ENCODE measurements at regions not wholly inside any gene's neighbourhood (a gene's known extent, or its start where the extent isn't known, plus 50 kb on each side); places are given as distances from the start of the nearest gene placed in this dataset.
A peak's percentile ranks its signal among the peaks of the same experiment; 100 is the strongest.

DNA sequence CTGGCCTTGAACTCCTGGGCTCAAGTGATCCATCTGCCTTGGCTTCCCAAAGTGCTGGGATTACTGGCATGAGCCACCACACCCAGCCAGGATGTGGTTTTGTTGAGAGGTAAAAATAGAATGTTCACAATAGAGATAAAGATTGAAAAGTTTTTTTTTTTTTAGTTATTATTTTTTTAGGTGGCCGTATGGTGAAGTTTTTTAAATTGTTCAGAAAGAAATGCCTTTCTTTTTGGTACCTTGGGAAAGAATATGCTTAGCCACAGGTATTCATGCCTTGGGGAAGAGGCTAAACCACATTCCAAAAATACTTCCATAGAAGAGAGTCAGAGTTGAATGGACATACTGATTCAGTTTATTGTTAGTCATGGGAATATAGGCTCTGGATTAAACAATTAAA is 143.4 kb downstream of the C11orf91 start:
- DNase-seq (ENCODE audit: low read depth in 2 of 2), result no peak

DNA sequence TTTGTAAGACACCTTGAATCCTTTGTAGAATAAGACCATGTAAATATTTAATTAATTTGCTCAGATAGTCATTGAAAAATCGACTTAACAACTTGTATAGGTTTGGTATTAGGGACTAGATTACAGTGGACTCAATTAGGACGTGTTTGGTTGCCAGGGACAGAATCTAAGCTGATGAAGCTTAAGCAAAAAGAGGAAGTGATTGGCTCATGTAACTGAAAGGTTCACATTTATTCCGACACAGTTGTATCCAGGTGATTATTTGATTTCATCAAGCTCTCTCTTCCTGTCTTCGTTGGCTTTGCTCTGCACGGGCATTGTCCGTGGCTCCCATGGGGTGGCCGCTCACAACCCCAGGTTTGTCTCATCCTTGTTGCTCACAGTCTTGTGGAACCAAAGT is 146.4 kb downstream of the C11orf91 start:
- no peak for DNase-seq (ENCODE audit: low read depth in 2 of 2)

DNA sequence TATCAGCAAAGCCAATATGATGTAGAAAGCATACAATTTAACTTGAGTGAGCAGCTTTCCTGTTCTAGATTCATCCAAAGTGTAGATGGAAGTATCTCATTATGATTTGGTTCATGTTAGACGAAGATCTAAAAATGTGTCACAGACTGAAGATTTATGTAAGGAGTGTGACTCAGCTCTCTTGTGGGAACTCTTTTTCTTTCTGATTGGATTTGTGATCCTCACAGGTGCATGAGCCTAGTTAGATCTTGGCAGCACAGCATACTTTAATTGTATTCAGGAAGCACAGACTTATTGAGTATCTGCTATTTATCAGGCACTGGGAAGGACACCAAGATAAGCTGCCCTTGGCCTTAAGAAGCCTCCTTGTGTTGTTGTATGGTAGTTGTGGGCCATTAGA is 147.1 kb downstream of the C11orf91 start:
- no peak for DNase-seq (ENCODE audit: low read depth in 2 of 2)

DNA sequence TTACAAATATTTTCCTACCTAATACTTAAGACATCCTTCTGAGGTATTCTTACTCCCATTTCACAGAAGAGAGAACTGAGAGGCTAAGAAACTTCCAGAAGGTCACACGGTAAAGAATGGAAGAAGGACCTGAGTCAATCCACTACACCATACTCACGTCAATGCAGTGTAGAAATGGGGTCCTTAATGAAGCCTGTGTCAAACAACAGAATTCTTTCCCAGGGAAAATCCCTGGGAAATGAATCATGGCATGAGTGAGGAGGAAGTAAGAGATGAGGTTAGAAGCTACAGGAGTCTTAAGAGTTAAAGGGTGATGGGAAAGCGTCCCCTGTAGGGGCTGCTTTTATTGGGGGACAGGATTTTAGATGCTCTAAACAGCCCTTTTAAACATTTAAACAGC is 147.9 kb downstream of the C11orf91 start:
- no peak for DNase-seq (ENCODE audit: low read depth in 2 of 2)

DNA sequence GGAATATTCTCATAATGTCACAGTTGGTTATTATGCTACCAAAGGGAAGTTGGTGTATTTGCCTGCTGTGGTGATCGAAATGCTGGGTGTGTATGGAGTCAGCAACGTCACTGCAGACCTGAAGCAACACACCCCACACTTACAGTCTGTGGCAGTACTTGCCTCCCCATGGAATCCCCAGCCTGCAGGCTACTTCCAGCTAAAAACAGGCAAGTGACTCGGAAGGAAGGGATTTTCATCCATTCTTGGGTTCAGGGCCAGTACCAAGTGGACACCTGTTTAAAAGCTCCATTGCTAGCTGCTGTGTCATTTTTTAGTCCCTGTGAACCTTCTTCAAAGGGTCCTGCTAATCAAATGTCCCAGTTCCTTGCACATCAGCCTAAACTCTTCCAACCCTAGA is 149.6 kb downstream of the C11orf91 start:
- no peak for DNase-seq (ENCODE audit: low read depth in 2 of 2)

DNA sequence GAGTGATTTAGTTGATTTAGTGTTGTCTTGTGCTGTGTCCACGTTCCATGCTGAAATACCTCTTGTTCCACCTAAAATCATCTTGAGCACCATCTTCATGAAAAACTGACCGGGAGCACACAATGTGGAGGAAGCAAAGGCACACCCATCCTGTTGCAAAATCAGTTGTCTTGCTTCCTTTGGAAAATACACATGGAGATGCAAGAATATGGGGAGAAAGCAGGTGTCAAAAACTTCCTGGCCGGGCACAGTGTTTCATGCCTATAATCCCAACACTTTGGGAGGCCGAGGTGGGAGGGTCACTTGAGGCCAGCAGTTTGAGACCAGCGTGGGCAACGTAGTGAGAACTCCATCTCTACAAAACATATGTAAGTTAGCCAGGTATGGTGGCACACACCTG is 151.1 kb downstream of the C11orf91 start:
- DNase-seq (ENCODE audit: low read depth in 2 of 2), result no peak

DNA sequence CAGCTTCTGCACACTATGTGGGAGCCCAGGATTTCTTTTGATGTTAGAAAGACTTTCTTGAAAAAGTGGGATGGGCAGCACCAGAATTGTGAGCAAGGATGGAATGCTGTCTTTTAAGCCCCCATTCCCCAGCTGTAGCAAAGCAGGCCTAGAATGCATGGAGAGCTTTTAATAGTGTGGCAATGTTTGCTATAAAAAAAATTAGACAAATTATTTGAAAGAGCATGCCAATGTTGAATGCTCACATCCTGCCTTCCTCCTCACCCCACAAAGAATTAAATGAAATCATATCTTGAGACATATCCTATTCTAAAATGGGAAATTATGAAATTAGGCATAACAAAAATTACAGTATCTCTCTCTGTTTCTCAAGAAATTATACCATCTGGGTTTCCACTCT is 154.7 kb downstream of the C11orf91 start:
- DNase-seq (ENCODE audit: low read depth in 2 of 2), result no peak

DNA sequence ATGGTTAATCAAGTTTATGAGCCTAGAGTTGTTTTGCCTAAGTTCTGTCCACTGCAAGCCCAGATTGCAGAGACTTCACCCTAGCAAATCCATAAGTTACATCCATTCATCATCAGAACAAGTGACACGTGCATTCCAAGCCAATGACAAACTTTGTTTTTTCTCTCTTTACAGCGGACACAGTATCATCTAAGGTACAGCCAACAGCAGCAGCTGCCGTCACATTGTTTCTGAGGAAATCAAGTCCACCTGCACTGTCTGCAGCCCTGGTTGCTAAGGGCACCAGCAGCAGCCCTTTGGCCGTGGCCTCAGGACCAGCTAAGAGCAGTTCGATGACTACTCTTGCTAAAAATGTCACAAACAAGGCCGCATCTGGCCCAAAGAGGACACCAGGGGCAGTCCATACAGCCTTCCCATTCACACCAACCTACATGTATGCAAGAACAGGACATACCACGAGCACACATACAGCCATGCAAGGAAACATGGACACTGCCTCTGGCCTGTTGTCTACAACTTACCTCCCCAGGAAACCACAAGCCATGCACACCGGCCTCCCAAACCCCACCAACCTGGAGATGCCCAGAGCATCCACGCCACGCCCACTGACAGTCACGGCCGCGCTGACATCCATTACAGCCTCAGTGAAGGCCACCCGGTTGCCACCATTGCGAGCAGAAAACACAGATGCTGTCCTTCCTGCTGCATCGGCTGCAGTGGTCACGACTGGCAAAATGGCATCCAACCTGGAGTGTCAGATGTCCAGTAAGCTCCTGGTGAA is 155.8 kb downstream of the C11orf91 start:
- DNase-seq (ENCODE audit: low read depth in 2 of 2), result no peak

DNA sequence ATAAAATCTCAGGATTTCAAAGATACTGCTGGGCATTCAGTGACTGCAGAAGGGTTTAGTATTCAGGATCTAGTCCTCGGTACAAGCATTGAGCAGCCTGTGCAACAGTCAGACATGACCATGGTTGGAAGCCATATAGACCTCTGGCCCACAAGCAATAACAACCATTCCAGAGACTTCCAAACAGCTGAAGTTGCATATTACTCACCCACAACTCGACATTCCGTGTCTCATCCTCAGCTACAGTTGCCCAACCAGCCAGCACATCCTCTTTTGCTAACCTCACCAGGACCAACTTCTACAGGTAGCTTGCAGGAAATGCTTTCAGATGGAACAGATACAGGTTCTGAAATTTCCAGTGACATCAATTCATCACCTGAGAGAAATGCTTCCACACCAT is 156.8 kb downstream of the C11orf91 start:
- DNase-seq (ENCODE audit: low read depth in 2 of 2), result no peak

DNA sequence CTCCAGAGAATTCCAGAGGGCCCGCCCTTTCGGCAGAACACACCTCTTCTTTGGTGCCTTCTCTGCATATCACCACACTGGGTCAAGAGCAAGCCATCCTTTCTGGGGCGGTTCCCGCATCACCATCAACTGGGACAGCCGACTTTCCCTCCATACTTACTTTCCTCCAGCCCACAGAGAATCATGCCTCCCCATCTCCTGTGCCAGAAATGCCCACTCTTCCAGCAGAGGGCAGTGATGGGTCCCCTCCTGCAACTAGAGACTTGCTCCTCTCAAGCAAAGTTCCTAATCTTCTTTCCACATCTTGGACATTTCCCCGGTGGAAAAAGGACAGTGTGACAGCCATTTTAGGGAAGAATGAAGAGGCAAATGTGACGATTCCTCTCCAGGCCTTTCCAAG is 157.7 kb downstream of the C11orf91 start:
- DNase-seq (ENCODE audit: low read depth in 2 of 2), result peak in 1 of 2 donors; percentile 13

DNA sequence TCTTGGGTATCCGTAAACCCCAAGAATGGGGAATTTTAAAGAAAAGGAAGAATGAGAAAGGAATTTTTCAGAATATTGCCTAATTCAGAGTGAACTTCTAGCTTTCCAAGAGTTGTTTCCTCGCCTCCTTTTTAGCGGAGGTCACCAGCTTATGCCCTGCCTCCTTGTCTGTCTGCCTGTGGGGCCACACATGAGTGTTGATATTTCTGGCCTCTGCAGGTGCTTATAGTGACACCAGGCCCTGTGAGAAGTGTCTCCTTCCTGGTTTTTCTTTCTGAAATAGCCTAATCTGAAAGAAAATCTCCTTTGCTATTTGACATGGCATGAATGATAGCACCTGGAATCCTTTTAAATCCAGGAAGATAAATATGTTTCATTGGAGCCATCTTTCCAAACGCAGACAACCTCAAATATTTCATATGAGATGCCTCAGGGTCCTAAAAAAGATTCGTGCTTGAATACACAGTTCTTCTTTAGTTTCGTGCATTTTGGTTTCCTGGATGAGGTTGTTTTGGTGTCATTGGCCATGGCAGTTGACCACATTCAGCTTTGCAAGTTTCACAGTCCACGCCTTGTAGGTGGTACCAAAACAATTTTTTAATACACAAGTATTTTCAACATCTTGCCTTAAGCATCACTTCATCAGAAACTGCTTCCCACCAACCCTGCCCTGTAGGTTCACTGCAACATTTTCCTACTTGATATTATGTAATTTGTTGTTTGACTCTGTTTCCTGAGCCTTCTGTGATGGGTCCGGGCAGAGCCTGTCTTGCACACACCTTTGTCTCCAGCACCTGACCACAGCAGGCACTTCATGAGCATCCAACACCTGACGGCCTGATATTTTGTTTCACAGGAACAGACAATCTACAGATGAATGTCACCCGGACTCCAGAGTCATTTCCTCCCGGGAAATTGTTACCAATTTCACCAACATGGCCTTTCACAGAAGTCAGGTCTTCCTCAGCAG is 159.4 kb downstream of the C11orf91 start:
- DNase-seq (ENCODE audit: low read depth in 2 of 2), result no peak

DNA sequence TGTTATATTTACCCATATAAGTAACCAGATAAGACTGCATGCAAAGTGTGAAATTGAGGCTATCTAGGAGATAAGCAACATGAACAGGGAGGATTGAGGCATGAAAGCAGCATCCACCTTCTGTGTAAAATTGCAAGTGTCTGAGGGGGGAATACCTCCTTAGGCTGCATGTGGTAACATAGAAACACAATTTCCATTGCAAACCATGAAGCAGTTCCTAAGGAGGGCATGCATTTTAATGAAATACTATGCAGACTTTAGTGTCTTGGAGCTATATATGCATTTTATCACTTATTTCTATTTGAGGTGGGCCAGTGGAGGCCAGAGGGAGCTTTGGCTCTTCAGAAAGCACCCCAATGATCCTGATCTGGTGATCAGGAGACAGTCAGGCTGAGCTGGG is 160.2 kb downstream of the C11orf91 start:
- no peak for DNase-seq (ENCODE audit: low read depth in 2 of 2)

DNA sequence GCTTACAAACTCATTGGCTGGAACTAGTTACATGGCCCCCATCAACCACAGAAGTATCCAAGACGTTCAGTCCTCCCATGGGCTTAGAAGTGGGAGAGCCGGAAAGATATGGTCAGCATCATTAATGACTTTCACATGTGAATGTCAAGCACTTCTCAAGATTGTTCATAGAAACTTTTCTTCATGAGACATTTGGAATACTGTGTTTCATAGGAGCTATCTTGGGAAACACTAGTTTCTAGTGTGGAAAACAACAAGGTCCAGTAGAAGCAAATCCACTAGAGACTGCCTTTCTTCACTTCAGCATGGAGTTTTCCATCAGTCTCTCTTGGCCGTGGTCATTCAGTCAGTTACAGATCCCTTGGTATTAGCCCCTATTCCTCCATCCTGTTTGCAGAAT is 160.9 kb downstream of the C11orf91 start:
- DNase-seq (ENCODE audit: low read depth in 2 of 2), result no peak

DNA sequence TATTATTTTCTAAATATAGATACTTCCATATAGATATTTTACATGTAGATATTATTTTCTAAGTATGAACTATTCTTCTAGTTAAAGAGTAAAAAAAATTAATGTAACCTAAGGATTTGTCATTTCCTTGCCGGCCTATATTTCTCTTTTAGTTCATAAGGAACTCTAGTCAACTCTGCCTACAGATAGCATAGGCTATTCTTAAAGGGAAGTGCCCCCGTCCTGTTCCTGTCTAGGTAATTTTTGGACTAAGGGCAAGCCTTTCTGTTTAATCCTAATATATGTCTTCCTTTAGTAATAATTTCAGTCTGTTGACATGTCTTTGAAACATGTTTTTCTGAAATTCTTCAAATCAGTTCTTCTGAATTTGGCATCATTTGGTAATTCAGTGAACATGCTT is 161.9 kb downstream of the C11orf91 start:
- DNase-seq (ENCODE audit: low read depth in 2 of 2), result no peak

DNA sequence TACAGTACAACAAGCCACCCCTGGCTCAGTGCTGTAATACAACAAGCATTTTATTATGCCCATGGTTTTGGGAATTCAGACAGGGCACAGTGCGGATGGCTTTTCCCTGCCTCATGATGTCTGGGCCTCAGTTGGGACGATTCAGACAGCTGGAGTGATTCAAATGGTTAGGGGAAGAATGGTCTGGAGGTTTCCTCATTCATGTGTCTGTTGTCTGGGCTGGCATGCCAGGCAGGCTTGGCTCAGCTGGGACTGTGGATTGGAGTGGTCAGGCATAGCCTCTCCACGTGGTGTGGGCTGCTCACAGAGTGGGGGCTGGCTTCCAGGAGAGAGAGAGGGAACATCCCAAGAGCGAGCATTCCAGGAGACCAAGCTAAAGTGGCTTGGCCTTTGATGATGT is 164.4 kb downstream of the C11orf91 start:
- DNase-seq (ENCODE audit: low read depth in 2 of 2), result no peak

DNA sequence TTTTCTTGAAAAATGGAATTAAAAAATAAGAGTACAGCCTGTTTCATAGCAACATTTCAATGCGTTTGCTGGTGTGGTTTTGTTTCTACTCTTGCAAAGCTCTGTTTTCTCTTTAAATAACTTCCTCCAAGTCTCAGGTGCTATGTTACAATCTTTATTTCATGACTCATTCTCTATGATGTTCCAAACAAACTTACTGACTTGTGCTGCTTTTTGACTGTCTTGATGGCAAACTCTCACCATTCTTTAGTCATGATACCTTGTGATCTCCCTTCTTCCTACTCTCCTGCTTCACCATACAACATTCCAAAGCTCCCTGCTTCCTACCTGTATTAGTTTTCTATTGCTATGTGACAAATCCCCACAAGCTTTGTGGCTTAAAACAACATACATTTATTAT is 166.1 kb downstream of the C11orf91 start:
- DNase-seq (ENCODE audit: low read depth in 2 of 2), result no peak

DNA sequence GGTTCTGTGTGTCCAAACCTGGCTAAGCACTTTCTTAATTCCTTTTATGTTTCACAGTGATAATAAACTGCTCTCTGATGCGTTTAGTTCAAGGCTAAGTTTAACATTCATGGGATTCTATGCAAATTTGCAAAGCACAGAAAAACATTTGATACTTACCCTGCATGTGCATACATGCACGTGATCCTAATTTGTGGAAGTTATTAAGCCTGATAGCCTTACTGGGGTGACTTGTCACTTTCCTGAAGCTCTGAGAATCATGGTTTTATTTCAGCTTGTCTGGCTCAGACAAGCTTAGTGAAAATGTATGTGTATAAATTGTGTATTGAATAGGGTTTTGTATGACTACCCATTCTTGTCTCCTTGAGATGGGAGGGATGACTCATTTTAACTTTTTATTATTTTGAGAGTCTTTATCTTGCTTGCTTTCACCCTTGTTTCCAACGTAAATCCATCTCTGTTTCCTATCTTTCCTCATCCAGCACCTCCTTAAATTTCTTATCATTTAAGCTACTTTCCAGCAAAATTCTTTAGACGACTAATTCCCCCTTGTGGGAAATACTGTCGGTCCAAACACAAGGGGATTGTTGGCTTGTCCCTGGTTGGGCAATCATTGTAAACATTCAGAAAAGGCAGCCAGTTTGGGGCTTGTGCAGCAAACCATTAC is 167.1 kb downstream of the C11orf91 start:
- no peak for DNase-seq (ENCODE audit: low read depth in 2 of 2)

DNA sequence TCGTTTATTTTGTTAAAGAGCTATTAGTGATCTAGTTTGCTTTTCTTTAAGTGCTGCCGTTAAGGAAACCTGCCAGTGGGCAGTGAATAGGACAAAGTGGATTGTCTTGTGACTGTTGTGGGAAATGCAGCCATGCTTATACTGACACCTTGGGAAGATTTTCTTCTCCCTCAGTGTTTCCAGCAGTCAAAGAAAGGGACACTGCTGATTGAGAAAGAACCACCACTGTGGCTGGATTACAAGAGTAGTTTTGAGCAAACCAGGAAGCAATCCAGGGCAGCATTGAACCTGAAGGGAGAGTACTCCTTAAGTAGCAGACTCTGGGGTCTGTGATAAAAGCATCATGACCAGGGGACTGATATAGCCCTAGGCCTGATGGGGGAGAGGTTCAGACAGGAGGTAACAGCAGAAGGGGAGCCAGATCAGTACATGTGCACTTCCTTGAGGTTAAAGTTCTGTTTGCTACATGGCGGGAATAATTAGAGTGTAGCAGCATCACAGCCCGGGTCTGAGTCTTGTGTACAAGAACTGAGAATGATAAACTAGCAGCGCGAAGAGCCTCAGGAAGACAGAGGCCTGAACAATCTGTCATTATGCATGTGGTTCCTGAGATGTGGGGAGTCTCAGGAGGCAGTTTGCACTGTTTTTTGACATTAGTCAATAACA is 167.8 kb downstream of the C11orf91 start:
- DNase-seq (ENCODE audit: low read depth in 2 of 2), result no peak

DNA sequence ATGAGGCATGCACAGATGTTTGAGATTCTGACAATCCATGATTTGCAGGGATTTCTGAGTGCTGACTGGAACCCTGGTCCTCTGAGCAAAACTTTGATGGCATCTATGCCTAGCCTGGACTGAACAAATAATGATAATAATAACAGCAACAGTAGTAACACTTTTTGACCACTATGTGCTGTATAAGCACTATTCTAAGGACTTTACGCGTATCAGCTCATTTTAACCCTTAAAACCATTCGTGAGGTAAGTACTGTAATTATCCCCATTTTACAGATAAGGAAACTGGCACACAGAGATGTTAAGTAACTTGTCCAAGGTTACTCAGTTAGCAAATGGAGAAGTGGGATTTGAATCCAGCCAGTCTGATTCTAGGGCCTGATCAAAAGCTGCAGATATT is 168.4 kb downstream of the C11orf91 start:
- DNase-seq (ENCODE audit: low read depth in 2 of 2), result no peak

DNA sequence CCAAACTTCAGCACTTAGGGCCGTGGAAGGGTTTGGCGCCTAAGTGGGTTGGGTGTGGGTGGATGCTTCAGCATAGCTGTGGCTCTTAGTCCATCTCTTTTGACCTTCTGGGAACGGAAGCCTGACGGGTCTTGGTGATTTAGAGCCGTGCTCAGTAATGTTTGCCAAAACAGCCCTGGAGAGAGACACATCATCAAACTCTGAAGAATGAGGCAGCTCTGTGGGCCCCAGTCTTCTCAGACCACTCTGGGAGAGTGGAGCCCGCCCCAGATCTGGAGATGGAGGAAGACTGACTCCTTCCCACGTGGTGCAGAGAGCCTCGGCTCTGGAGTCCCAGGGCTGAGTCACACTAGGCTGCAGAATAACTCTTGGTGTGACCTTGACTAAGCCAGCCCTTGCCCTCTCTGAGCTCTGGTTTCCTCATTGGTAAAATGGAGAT is 168.9 kb downstream of the C11orf91 start:
- DNase-seq (ENCODE audit: low read depth in 2 of 2), result no peak

DNA sequence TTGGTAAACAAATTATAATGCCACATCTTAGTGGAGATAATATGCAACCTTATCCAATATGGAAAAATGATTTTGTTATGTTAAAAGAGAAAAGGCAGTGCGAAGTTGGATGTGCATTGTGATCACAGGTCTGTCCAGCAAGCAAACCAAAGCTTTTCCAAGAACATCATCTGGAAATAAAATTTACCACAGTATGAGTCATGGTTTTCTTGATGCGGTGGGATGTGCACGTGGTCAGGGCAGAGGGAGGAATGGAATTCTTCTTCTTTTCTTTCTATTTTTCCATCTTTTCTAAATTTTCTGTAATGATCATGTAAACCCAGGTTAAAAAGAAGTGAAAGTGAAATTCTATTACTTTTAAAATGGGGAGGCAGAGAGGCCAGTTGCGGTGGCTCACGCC is 169.8 kb downstream of the C11orf91 start:
- DNase-seq (ENCODE audit: low read depth in 2 of 2), result no peak

DNA sequence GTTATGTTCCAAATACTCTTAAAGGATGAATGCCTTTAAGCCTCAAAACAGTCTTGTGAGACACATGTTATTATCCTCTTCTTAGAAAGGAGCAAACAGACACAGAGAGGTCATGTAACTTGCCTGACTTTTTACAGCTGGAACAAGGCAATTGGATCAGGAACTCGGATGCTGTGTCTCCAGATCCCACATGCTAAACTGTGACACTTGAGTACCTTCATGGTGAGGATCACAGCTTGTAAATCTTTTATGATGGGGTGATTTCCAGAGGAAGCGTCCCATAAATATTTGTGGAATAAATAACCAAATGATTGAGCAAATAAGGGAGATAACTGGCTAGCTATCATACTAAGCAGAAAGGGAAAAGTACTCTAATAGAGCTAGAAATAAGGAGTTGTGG is 171.2 kb downstream of the C11orf91 start:
- no peak for DNase-seq (ENCODE audit: low read depth in 2 of 2)
